NCI-H1092 (cell line): ENCODE measurements at regions not wholly inside any gene's neighbourhood (a gene's known extent, or its start where the extent isn't known, plus 50 kb on each side); places are given as distances from the start of the nearest gene placed in this dataset.

Source experiments
- DNase-seq: peaks from one replicate; lab custom pipeline; 2025; lab: John Stamatoyannopoulos, UW

GRCh38 chr4:175871774-175872405 lies 59.8 kb upstream of the GPM6A start:
- DNase-seq = no peak

DNA sequence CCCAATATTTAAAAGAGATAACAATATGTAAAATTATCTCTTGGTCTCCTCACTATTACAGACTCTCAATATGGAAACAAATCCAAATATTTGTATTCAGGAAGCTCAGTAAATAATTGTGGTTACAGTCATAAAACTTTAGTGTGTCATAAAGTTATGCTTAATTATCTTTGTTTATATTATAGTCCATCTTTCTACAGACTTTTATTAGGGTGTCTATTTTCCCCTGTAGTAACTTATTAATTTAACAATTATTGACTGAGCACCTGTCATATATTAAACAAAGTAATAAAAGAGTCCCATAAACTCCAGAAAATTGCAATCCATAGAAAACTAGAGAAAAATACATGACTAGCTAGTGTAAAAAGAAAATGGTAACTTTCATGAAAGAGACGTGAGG lies 61.6 kb upstream of the GPM6A start:
- DNase-seq = no peak

- DNase-seq = no peak
Observed at GRCh38 chr4:175874306-175874705, 62.2 kb upstream of the GPM6A start.

DNA sequence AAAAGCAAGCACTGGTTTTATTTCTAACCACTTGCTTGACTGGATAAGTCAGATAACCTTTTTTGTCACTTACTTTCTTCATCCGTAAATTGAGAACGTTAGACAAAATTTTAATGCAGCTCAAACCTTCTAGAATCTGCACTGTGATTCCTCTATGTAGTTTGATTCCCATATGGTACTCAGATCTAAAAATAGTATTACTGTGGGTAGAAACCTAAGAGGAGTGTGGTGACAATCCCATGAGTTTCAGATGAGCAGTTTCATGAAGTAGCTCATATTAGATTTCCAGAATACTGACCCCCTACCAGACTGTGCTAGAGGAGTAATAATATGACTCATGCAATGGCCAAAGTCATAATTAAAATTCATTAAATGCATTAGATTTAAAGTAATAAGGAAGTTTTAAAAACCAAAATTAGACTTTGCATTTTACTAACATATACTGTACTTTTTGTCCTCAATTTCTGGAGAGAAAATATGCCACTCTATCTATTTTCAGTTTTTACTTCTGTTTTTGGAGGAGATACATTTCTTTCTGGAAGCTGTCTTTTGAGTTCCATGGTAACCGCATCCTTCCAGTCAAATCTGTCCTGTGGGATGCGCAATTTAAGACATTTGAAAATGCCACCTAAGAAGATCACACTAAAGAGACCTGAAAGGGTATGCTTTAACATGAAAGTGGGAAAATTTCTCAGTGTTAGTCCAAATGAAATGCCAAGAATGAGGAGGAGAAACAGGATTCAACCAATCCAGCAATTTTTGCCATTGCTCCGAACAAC lies 64.1 kb upstream of the GPM6A start:
- no peak for DNase-seq

GRCh38 chr4:175882891-175883290 lies 70.8 kb upstream of the GPM6A start:
- no peak for DNase-seq

DNA sequence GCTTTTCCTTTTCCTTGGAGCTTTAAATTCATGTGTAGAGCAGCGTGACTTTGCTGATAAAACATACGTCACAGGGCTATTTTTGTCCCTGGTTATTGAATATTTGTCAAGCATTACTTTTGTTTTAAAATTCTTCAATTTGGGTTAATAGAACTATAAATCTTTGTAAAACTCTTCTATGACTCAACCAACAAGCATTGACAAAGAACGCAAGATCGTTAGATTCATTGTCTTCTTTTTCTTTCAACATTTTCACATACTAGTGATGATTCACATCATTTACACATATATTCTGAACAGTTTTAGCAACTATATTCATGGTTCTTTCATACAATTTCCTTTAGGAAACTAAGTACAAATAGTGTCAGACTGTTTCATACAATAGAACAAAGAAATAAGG lies 72.0 kb upstream of the GPM6A start:
- no peak for DNase-seq

GRCh38 chr4:175891231-175891630 lies 79.2 kb upstream of the GPM6A start:
- DNase-seq = no peak

DNA sequence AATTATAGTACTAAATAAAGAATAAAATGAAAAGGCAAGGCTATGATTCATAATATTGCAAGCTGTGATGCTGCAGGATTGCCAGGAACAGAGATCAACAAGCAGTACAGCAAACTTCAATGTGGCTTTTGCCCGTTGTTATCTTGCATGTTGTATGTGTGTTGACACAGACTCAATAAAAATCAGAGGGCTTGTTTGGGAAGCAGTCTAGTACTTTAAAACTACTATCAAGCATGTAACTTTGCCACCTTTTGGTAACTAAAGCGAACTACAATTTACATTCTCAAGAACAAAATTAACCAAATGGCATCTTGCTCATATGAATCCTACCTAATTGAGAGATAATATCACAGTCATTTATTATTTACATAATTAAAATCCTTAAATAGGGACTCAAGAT lies 79.8 kb upstream of the GPM6A start:
- no peak for DNase-seq

DNA sequence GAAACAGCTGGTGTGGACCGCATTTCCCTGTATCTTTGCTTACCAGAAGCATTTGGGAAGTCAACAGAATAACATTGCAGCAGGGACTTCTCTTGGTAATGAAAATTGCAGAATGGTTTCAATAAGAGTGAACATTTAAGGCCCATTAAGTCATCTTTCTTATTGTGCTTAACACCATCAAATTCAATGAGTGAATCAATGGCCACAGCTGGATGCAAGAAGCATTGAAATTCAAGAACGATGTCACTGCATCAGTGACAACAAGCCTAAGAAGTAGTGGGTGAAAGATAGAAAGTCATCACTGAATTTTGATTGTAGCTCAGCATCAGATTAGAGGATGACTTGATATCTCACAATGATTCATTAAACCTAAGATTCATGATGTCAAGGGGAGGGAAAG lies 93.9 kb upstream of the GPM6A start:
- DNase-seq = no peak

GRCh38 chr4:175906384-175906783 lies 94.3 kb upstream of the GPM6A start:
- no peak for DNase-seq

DNA sequence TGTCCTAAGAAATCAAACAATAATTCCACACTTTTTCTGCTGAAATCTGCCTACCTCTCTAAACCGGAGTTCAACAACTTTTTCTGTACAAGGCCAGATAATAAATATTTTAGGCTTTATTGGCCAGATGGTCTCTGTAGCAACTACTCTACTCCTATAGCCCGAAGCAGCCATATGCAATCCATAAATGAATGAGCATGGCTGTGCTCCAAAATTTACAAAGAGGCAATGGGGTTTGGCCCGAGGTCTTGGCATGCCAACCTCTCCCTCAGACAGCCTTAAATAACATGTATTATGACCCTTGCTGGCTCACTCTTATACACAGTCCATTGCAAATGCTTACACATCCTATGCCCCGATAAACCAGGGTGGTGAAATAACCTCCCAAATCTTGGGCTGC lies 98.6 kb upstream of the GPM6A start:
- DNase-seq = no peak

- DNase-seq = no peak
Observed at GRCh38 chr4:175916626-175917351, 104.7 kb upstream of the GPM6A start.

- DNase-seq = no peak
Observed at GRCh38 chr4:175927121-175927520, 115.1 kb upstream of the GPM6A start.

DNA sequence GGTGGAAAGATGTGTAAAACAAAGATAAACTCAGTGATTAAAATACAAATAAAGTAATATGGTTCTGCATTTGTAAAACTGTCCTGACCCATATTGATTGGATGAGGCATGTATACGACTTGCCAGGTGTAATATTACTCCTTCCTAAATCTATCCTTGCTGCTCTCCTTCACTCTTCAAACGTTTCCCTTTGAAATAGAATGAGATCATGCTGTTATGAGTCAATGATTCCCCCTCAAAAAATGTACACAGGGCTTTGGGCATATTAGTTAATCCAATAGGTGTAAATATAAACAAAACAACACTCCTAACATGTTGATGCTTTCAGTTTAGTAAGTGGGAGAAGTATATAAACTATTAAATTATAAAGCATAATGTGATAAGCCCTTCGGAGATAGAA lies 117.4 kb upstream of the GPM6A start:
- no peak for DNase-seq

DNA sequence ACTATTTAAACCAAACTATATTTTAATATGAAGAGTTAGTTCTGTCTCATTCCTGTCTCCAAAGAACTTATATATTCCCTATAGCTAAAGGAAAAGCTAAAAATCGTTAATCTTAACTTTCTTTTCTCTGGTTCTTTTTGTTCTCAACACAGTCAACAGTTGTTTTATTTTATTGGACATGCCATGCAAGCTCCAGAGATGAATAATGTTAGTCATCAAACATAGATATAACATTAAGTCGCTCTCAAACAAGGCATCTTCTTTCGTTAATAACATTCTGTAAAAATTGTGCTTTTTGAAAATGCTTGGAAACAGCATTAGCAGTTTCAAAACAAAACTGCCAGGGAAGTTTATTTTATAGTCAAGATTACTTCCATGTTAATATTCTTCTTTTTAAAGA lies 117.9 kb upstream of the GPM6A start:
- no peak for DNase-seq

DNA sequence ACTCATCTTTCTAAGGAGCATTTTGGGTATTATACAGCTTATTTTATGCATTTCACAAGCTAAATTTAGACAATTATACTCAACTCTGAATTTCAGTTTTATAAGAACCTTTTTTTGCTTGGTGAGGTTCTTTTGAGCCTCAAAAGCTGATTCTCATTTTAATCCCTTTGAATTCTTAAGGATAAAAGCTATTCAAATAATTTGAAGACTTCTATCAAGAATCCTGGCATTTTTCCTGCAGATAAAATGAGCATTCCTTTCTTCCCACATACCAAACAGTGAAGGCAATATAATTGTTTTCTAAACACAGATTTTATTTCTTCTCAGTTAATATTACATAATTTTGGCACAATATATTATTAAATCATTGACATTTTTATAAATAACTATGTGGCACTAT lies 118.4 kb upstream of the GPM6A start:
- no peak for DNase-seq

GRCh38 chr4:175932116-175932515 lies 120.1 kb upstream of the GPM6A start:
- no peak for DNase-seq

DNA sequence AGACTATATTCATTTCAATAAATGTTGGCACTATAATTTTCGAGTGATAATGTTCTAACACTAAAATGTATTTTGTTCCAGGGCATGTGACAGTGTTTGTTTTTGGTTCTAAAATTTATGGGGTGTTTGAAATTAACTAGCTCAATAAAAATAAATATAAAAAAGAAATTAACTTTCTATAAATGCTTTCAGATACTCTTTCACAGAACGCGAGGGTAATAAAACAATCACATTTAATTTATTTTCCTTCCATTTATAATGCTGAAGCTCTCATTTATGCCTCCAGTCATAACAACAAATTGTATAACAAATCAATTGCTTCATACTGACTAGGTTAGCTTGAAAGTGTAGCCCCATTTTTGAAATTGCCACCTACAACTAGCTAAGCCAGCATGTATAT lies 122.4 kb upstream of the GPM6A start:
- no peak for DNase-seq

- DNase-seq = no peak
Observed at GRCh38 chr4:175935016-175935661, 123.1 kb upstream of the GPM6A start.

DNA sequence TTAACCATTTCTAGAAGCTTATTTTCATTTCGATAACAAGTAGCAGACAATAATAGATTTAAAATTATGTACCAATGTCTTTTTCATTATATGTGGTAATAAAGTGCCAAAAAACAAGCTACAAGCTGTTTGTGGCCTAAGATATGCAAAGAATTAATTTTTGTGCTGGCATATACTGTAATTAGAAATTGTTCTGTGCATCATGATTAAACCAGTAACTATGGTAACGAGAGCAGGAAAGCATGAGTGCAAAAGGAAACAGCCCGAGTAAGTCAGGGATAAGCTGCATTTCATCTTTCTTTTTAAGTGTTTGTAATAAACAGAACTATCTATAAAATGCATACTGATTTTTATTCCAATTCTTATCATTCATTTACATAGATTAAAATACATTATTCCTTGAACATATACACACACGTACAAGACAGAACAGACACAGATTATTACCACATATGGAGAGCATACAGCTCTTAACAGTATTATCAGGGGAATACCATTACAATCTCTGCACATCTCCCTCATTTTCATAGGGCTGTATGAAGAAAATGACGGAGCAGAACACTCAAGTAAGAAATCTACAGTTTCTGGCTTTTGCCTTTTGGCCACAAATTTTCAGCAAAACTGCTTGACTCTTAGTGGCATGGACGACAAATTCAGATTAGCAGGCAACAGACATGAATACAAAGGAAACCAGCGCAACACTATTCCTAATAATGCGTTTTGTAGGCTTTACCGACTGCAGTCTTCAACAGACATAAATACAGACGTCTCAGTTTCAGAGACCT lies 121.3 kb upstream of the WDR17 start:
- no peak for DNase-seq

DNA sequence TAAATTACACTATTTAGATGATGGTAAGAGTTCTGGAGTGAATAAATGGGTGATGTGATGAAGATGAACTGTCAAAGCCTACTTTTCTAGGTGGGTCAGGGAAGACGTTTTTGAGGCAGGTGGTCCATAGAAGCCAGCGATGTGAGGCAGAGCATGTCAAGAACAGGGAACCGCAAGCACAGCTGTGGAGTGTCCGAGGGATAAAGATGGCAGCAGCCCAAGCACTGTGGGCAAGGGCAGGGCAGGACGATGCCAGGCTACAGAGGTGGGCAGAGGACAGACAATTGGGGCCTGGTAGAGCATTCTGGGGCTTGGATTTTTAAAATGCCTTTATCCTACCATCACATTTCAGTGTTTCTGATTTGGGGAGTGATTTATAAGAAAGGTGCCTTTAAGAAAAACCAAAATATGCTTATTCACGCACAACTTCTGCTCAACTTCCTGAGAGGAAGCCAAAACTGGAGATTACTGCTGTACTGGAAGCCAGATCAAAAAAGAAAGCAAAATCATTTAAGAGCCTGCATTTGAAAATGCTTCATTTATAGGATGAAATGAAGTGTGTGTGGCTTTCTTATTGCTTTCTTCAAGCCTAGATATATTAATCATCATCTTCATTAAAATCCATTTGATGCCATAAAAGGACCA lies 119.0 kb upstream of the WDR17 start:
- no peak for DNase-seq
